GM19238 (cell line): ENCODE measurements at regions not wholly inside any gene's neighbourhood (a gene's known extent, or its start where the extent isn't known, plus 50 kb on each side); places are given as distances from the start of the nearest gene placed in this dataset.
"Not testable (repeated sequence)": the region's sequence is repeated elsewhere in the genome, so short reads cannot be mapped to it uniquely, and the experiment has no call there.

Experiments used
- DNase-seq: peaks from one replicate; pipeline ENCODE4 v3.0.0; 2011; ENCODE audit warnings: low spot score; ENCODE audit not compliant: insufficient read length

DNA sequence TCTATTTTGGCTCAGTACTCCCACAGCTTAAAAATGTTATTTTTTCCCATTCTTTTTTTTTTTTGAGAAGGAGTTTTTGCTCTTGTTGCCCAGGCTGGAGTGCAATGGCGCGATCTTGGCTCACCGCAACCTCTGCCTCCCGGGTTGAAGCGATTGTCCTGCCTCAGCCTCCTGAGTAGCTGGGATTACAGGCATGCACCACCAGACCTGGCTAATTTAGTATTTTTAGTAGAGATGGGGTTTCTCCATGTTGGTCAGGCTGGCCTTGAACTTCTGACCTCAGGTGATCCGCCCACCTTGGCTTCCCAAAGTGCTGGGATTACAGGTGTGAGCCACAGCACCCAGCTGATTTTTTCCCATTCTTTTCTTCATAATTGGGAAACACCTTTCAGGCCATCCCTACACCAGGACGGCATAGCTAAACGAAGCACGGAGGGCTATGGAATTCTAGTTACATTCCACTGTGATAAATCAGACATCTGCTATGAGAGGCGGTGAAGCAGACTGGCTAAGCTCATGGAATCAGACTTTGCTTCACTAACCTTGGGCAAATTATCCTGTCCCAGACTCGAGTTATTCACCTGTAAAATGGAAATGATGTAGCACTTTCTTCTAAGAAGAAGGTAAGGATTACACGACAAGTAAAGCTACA, 68.7 kb upstream of the ZFAND5 start:
- DNase-seq: not testable (repeated sequence)

DNA sequence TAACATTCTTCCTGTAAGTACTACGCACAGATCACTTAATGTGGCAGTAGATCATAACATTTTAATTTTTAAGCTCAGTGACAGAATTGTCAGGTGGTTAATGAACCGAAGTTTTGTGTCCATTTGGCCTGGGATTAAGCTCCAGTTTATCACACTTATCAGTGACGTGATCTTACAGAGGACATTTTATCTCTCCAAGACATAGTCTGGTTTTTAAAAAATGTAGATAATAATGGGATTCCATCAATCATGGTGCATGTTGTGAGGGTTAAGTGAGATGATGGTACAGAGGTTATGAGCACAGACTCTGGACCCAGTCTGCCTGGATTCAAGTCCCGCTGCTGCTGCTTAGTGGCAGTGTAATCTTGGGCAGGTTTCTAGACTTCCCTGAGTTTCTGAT, 66.0 kb upstream of the ZFAND5 start:
- DNase-seq: no peak

DNA sequence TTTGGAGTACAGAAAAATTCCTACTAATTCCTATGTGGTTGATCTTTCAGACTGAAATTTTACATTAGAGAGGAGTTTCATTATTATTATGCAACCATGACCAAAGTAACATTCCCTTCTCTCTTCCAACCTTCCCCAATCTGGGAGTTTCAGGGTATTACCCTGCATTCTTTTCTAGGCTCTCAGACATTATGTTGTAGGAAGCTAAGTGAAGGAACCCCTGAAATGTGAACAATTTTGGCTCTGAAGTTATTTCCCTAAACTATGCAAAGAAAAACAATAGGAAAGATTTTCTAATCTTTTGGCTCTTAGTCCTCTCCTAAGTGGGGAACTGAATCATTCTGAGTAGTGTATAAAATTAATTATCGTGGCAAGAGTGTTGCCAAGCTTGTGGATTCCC, 63.3 kb upstream of the ZFAND5 start:
- no peak for DNase-seq

DNA sequence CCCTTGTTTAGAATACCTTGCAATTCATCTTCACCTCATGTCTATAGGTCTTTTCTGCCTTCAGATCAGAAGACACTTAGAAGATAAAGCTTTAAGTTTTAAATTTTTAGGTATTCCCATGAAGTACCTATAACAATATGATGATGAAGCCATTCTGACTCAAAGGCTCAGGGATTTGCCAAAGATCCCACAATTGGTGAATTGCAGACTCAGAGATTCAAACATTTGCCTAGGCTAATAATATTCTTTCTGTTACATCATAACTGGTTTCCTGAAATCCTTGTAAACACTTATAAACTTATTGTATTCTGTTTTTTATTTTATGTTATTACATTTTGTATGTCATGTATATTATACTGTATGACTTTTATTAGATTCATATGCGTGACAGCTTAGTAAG, 62.8 kb upstream of the ZFAND5 start:
- no peak for DNase-seq

DNA sequence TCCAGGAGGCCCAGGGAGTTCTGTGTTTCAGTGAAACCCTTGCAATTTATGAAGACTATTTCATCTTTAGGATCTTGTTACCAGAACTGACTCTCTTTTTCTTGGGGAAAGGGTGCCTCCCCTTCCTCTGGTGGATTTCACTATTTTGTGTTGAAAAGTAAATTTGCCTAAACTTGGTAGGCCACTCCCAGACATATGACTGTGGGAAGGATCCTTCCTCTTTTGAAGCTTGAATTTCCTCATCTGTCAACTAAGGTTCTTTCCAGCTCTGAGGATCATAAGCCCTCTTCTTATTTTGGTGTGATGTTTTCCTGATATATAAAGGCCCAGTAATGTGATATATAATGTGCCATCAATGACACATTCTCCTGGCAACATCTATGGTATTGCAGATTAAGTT, 59.1 kb upstream of the ZFAND5 start:
- DNase-seq: no peak

DNA sequence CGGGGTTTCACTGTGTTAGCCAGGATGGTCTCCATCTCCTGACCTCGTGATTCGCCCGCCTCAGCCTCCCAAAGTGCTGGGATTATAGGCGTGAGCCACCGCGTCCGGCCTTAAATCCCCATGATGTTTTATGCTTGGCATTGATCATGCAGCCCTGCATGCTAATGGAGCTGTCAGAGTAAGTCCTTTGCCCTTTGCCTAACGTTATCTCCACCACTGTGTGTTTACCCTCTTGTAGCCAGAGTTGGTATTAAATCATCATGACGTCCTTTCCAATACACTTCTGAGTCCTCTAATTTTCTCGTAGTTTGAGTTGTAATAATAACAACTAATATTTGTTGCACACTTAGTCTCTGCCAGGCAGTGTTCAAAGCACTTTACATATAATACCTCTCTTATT, 57.2 kb upstream of the ZFAND5 start:
- DNase-seq: no peak

DNA sequence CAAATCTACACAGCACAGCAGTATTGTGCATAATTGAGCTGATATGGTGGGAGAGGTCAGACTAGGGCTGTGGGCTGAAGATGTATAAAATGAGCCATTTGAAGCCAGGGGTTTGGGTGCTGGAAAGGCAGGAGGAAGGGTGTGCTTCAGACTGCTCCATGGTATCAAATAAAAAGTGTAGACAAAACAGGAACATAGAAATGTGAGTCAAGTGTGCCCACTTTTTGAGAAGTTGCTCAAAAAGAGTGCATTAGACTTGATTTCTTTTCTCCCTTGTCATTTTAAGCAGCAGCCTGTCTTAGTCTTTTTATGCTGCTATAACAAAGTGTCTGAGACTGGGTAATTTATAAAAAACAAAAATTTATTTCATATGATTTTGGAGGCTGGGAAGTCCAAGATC, 55.8 kb upstream of the ZFAND5 start:
- DNase-seq: no peak

DNA sequence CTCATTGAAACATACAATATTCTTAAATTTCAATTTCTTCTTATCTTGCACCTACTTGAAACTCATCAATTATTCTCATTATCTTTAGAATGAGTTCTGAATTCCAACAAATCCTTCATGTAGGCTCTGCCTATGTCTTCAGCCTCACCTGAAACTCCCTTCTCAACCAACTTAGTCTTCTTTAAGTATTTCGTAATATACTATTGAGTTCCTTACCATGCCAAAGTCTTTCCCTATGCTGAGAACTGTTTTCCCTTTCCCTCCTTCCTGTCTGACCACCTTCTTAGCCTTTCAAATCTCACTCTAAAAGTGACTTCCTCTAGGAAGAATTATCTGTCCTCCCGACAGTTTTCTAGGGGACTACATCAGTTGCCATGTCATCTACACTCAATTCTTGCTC, 50.9 kb upstream of the ZFAND5 start:
- no peak for DNase-seq

DNA sequence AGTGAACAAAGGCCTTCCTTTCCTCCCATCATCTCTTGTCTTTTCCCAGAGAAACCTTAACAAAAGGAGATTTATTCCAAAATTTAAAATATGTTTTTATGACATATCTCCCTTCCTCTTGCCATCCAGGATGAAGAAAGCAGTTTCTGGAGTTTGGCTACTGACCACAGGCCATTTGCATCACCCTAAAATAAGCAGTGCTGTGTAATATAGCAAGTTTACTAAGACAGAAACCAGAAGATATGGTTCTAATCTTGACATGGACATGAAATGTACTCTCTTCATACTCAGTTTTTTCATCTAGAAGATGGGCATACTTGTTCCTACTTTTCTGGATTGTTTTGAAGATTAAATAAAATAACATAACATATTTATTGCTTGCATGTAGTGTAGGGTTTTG, 50.2 kb upstream of the ZFAND5 start:
- peak; percentile 7 for DNase-seq
